HG03521 (cell line): ENCODE measurements at regions not wholly inside any gene's neighbourhood (a gene's known extent, or its start where the extent isn't known, plus 50 kb on each side); places are given as distances from the start of the nearest gene placed in this dataset.
"Not testable (repeated sequence)": the region's sequence is repeated elsewhere in the genome, so short reads cannot be mapped to it uniquely, and the experiment has no call there.

ENCODE experiments used
- ATAC-seq: cut with Tn5 transposase; IDR thresholded peaks from one replicate; pipeline ENCODE4 v1.9.1; 2021; ENCODE audit warnings: mild to moderate bottlenecking, moderate library complexity; ENCODE audit not compliant: unreplicated experiment

GRCh38 chr4:154035341-154035740 is 246.5 kb upstream of the SFRP2 start:
- no peak for ATAC-seq

- ATAC-seq = no peak
Measured at GRCh38 chr4:154033921-154034320, 245.0 kb upstream of the SFRP2 start.

DNA sequence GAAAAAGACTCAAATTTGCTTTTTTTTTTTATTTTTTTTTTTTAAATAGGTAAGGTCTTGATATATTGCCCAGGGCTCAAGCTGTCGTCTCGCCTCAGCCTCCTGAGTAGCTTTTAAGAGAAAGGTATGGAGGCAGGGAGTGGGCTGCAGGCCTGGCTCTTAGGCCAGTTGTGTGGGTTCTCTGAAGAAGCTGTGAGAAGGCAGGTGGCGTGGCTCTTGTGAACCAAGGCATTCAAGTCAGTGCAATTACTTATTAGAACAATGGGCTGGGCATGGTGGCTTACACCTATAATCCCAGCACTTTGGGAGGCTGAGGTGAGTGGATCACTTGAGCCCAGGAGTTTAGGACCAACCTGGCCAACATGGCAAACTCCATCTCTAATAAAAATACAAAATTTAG is 244.0 kb upstream of the SFRP2 start:
- ATAC-seq = no peak

- no peak for ATAC-seq
Measured at GRCh38 chr4:154030746-154031145, 241.9 kb upstream of the SFRP2 start.

- ATAC-seq = no peak
Measured at GRCh38 chr4:154030152-154030551, 241.3 kb upstream of the SFRP2 start.

- ATAC-seq = no peak
Measured at GRCh38 chr4:154029171-154029570, 240.3 kb upstream of the SFRP2 start.

GRCh38 chr4:154025110-154025509 is 236.2 kb upstream of the SFRP2 start:
- no peak for ATAC-seq

- ATAC-seq = no peak
Measured at GRCh38 chr4:154024097-154024694, 235.3 kb upstream of the SFRP2 start.

DNA sequence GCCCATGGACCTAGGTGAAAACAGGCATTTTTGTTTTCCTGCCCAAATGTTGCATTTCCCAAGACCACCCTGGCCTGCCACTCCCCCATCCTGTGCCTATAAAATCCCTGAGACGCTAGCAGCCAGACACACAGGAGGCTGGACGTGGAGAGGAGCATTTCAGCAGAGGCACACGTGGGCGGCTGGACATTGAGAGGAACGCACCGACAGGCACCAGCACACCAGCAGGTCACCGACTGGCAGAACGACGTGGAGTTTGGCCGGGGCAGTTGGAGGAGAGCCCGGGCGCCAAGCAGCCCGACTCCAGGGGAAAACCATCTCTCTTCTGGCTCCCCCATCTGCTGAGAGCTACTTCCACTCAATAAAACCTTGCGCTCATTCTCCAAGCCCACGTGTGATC is 234.8 kb upstream of the SFRP2 start:
- ATAC-seq = not testable (repeated sequence)

GRCh38 chr4:154019811-154020210 is 230.9 kb upstream of the SFRP2 start:
- ATAC-seq = no peak

DNA sequence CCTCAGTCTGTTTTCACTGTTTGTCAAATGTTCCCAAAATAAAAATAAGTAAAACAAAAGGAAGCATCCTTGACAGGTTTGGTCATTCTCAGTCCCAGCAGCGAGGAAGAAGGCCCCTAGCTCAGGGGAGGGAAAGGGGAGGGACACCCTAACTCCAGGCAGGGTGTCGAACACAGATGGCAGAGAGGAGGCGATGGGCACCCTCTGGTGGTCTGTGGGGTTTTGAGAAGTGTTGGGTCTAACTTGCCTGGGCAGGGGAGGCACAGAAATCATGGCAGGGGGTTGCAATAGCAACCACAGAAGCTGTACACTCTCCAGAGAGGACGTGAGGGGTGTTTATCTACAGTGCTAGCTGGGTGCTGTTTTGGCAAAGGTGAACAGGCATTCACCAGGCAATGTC is 229.8 kb upstream of the SFRP2 start:
- no peak for ATAC-seq

GRCh38 chr4:154015578-154015977 is 226.7 kb upstream of the SFRP2 start:
- no peak for ATAC-seq

DNA sequence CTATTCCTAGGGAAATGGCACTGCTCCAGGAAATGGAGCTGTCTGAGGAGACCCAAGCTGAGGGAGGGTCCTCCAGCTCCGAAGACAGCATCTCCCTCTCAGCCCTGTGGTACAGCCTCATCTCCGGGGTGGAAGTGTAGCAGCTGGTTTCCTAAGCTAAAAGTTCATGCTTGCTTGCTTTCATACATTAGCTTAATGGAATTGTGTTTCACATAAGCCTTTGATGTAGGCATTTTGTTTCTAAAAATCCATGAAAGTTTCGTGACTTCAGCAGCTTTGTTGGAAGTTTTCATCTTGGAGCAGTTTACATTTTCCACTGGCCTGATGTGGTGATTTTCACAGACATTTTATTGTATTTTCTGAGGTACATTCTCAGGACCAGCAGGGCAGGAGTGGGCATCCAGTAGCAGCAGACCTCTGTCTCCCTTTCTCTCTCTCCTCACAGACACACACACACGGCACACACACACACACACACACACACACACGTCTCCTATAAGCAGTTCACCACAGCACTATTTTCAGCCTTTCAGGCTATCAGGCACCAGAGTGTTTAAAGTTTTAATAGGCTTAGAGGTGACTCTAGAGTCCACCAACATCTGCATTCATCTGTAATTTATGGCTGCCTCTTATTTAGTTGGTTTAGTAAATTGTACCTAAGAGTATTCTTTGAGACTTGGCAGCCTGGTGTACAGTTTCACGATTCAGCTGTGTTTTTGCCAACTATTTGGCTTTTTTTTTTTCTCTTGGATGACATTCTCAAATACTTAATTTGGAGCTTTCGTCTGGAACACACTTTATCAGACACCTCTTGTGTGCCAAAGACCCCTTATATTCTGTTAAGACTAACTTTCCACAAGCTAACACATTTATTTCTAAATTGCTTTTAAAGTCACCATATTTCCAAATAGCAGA is 225.8 kb upstream of the SFRP2 start:
- ATAC-seq = no peak

- no peak for ATAC-seq
Measured at GRCh38 chr4:154013576-154013975, 224.7 kb upstream of the SFRP2 start.

- no peak for ATAC-seq
Measured at GRCh38 chr4:154010371-154010770, 221.5 kb upstream of the SFRP2 start.

DNA sequence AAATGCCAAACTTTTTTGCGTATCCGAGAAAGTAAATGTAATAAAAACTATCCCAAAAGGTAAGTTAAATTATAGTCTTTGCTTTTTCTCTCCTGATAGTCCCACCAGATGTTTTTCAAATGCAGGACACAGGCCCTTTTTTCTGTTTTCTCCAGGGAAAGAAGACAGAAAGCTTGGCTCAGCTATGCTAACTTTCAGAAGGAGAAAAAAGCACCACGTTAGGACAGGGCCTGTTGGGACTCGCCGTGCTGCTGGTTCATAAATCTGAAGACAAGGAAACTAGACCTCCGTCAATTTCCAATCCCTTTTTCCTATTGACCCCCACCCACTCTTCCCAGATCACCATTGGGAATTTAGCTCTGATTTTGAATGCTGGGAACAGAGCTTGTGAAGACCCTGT is 220.9 kb upstream of the SFRP2 start:
- ATAC-seq = no peak

GRCh38 chr4:154009191-154009590 is 220.3 kb upstream of the SFRP2 start:
- ATAC-seq = no peak

- no peak for ATAC-seq
Measured at GRCh38 chr4:154005171-154005520, 216.3 kb upstream of the SFRP2 start.

DNA sequence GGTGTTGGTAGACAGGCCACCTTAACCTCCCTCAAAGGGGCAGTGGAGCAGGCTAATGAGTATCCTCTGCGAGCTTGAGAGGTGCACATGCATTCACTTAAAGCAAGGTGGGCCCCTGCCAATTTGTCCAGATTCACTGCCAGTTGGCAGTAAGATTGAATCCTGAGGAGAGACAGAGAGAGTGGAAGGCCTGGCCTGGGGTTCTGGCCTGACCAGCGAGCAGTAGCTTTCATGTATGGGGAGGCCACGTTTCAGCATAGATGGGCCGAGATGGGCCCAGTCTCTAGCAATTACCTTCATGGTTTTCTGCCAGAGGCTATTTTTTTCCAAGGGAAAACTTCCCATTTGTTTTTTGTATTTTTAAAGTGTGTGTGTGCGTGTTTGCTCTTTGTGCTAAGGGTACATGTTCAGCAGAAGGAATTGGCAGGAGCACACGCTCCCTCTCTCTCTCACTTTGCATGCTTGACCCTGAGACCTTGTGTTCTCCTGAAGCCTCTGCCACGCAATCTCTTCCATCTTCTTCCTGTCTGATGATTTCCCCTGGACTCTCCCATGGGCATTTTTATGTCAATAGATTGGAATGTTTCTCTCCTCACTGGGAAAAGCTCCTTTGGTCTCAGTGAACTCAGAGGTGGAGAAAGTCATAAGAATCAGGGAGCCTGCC is 215.8 kb upstream of the SFRP2 start:
- no peak for ATAC-seq

DNA sequence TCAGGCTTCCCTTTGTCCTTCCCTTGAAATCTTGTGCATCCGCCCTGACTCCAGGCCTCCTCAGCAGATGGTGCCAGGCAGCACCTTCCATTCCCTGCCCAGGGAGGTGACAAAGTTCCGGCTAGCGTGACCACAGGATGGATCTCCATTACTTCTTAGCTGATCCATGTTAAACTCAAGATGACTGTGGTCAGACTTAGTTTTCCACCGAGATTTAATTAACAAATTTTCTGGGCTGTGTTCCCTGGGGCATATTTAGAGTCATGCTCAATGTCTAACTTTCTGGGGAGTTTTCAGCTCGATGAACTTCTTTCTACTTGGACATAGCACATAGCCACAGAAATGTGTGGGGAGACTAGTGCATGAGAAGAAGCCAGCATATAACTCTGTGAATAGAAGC is 215.1 kb upstream of the SFRP2 start:
- ATAC-seq = no peak

DNA sequence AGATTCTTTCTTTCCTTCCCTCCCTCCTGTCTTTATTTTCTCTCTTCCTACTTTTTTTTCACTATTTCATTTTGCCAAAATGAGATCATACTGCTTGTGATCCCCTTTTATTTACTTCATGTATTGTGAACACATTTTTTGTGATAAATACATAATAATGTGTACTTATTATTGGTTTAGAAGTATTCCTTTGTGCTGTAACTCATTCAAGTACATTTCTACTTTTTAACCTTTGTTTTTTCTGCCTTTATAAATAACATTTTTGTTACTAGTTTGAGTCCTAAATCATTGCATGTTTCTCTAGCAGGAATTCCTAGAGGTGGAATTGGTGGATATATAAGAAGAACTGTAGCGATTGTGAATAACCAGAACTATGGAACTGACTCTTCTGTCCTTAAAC is 214.5 kb upstream of the SFRP2 start:
- ATAC-seq = no peak

DNA sequence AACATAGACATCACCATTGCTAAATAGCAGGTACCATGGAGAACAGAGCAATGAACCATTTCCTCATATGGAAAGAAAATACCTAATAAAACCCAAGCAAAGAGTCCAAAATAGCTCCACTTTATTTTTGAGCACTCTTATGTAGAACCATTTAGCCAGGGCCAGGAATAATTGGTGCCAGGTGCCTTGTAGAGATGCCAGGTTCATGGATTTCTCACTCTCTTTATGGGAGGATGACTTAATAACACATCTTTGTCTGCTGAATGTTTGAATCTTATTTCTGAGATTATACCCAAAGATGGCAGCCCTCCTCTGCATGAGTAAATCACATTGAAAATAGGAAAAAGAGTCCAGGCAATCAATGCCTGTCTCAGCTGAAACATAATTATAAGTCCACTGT is 212.3 kb upstream of the SFRP2 start:
- ATAC-seq = no peak
